ENCODE measurements at regions not wholly inside any gene's neighbourhood (a gene's known extent, or its start where the extent isn't known, plus 50 kb on each side); places are given as distances from the start of the nearest gene placed in this dataset.

- DNase-seq (ENCODE audit: low read depth, low spot score): no peak
- in situ Hi-C loops (cut with HindIII; ENCODE audit: low pct_unique_long_range_greater_than_20kb, low sequenced_read_pairs): no loop called here
Measured at GRCh38 chr4:162705130-162705803, 461.4 kb downstream of the NAF1 start.

DNA sequence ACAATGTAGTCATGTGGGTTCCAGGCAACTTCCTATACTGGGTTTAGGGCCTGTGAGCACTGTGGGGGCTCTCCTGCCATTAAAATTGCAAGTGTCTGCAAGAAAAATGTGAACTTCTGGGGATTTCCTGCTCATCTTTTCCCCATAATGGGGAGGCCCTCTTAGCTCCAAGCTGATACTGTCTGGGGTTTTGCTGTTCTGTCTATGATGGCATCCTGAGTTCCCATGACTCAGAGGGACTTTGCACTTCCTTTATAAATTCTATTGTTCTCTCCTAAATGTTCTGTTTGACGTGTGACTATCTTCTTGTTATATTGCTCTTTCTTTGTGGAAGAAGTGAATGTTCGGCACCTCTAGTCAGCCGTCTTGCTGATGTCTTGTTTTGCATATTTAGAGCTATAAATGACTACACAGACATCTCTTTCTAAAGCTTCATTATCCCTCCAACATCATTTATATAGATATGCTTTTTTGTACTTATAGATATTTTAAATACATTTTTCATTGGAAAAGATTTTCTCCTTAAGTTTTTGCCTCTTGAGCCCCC, 465.8 kb downstream of the NAF1 start:
- in situ Hi-C loops (cut with HindIII; ENCODE audit: low pct_unique_long_range_greater_than_20kb, low sequenced_read_pairs): no loop called here
- DNase-seq (ENCODE audit: low read depth, low spot score): no peak

- no peak for DNase-seq (ENCODE audit: low read depth, low spot score)
- in situ Hi-C loops (cut with HindIII; ENCODE audit: low pct_unique_long_range_greater_than_20kb, low sequenced_read_pairs): no loop called here
Measured at GRCh38 chr4:162700358-162700757, 466.3 kb downstream of the NAF1 start.

DNA sequence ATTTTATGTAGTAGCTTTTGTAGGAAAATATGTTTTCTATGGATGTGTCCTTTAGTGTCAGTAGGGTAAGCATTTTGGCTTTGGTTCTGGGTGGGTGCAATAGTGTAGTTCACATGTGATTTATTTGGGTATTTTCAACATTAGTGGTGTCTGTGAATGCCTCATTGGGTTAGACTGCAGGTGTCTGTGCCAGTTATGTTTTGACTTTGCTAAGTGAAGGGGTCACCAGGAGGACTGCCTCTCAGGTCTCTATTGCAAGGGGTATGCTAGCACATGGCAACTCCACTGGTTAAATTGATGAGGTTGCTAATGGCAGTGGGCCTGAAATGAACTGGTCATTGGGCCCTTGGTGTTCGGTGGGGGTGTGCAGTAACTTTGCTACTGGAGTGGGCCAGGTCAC, 467.1 kb downstream of the NAF1 start:
- DNase-seq (ENCODE audit: low read depth, low spot score): no peak
- in situ Hi-C loops (cut with HindIII; ENCODE audit: low pct_unique_long_range_greater_than_20kb, low sequenced_read_pairs): no loop called here

DNA sequence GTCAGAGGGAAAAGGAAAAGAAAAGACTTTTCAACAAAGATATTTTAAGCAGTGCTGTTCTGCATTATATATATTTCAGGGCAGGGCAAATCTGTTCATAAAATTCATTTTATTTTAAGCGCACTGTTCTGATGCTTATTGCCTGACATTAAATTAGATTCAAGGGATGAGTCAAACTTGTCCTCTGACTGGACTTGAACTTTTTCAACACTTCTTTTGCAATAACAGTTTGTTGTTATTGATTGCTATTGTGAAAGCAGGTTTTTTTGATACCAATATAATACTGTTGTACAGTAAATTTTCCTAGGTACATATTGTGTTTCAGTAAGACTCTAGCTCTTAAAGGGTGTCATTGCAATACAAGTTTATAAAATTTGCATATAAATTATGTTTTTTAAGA, 481.3 kb downstream of the NAF1 start:
- in situ Hi-C loops (cut with HindIII; ENCODE audit: low pct_unique_long_range_greater_than_20kb, low sequenced_read_pairs): no loop called here
- no peak for DNase-seq (ENCODE audit: low read depth, low spot score)

- no peak for DNase-seq (ENCODE audit: low read depth, low spot score)
- in situ Hi-C loops (cut with HindIII; ENCODE audit: low pct_unique_long_range_greater_than_20kb, low sequenced_read_pairs): no loop called here
Measured at GRCh38 chr4:162684998-162685397, 481.7 kb downstream of the NAF1 start.

DNA sequence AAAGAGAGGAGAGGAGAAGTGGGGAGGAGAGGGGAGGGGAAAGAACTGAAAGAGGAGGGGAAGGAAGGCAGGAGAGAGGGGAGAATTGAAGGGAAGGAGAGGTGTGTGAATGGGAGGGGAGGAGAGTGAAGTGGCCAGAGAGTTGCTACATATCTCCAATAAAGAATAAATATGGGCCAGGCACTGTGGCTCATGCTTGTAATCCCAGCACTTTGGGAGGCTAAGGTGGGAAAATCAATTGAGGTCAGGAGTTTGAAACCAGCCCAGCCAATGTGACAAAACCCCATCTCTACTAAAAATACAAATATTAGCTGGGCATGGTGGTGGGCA, 482.4 kb downstream of the NAF1 start:
- DNase-seq (ENCODE audit: low read depth, low spot score): no peak
- in situ Hi-C loops (cut with HindIII; ENCODE audit: low pct_unique_long_range_greater_than_20kb, low sequenced_read_pairs): no loop called here

- DNase-seq (ENCODE audit: low read depth, low spot score): no peak
- in situ Hi-C loops (cut with HindIII; ENCODE audit: low pct_unique_long_range_greater_than_20kb, low sequenced_read_pairs): no loop called here
Measured at GRCh38 chr4:162683659-162684370, 482.9 kb downstream of the NAF1 start.

DNA sequence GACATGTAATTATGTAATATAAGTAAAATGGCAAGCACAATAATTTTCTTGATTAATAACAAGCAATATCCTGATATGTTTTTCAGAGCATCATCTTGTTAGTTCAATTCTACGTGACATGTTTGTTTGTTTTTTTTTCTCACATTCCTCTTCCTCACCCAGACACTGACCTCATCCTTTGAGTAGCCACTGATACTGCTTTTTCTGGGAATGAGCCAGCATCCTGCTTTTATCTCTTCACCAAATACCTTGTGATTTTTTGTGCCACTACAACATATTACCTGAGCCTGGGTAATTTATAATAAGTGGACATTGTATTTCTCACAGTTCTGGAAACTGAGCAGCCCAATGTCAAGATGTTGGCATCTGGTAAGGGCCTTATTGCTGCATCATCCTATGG, 484.0 kb downstream of the NAF1 start:
- DNase-seq (ENCODE audit: low read depth, low spot score): no peak
- in situ Hi-C loops (cut with HindIII; ENCODE audit: low pct_unique_long_range_greater_than_20kb, low sequenced_read_pairs): no loop called here

DNA sequence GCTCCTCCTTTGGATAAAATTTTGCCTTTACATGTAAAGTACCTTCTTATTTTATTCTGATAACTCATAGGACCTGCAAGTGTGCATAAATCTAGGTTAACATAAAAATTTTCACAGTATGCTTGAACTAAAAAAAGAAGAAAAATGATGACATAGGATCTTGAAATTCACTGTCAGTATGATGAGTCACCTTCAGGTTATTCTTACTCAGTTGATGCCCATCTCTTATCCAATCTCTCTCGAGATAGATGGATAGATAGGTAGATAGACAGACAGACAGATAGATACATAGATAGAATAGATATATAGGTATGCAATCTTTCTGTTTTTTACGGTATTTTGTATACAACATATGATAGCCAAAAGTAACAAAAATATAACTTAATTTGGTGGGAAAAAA, 485.5 kb downstream of the NAF1 start:
- in situ Hi-C loops (cut with HindIII; ENCODE audit: low pct_unique_long_range_greater_than_20kb, low sequenced_read_pairs): no loop called here
- DNase-seq (ENCODE audit: low read depth, low spot score): no peak

- in situ Hi-C loops (cut with HindIII; ENCODE audit: low pct_unique_long_range_greater_than_20kb, low sequenced_read_pairs): no loop called here
- DNase-seq (ENCODE audit: low read depth, low spot score): no peak
Measured at GRCh38 chr4:162675661-162676060, 491.0 kb downstream of the NAF1 start.

DNA sequence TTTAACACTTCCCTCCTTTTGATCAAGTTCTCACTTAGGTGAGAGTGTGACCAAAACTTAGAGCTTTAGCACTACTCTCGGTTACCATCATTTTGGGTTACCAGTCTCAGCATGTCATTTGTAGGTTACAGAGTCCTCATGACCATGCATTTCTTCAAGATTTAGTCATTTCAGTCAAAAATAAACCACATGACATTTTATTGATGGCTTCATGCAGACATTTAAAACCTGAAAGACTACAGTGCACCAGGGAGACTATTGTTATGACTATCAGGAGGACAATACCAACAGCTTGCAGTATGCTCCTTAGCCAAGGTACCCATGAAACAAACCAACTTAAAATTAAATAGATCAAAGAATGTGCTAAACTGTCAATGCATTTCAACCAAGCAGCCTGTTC, 498.1 kb upstream of the FSTL5 start:
- in situ Hi-C loops (cut with HindIII; ENCODE audit: low pct_unique_long_range_greater_than_20kb, low sequenced_read_pairs): no loop called here

DNA sequence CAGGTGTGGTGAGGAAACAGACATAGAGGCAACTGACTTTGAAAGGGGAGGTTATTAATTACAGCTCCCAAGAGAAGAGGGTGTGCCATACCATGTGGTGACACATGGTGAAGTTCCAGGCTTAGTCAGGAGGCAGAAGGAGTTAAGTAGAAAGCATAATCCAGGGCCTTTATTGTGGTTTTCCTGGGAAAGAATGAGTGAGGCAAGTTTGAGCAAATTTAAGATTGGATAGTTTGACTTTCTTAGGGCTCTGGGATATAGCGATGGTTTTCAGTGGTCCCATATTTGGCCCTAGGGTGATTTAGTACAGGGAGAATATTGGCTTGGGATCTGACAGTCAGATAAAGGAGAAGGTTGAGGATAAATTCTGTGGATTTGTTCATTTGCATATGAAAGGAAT, 495.9 kb upstream of the FSTL5 start:
- DNase-seq (ENCODE audit: low read depth, low spot score): no peak
- in situ Hi-C loops (cut with HindIII; ENCODE audit: low pct_unique_long_range_greater_than_20kb, low sequenced_read_pairs): no loop called here

More for the DNA sequence above, 498.1 kb upstream of the FSTL5 start:
- no peak for DNase-seq (ENCODE audit: low read depth, low spot score)

DNA sequence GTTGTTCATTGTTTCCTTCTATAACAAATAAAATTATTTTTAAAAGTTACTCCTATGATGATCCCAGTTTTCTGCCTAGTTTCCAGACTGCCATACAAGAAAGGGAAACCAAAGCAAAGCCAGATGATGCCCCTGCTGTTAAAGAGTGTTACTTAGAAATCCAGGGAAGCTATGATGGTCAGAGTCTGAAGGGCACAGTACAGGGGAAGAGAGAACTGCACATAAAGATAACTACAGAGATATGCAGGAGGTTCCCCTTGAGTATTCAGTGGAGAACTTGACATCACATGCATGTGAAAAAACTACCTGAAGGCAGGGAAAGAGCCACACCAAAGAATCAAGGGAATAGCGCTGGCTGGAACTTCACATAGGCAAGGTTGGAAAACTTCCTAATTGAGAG, 494.2 kb upstream of the FSTL5 start:
- in situ Hi-C loops (cut with HindIII; ENCODE audit: low pct_unique_long_range_greater_than_20kb, low sequenced_read_pairs): no loop called here
- DNase-seq (ENCODE audit: low read depth, low spot score): no peak

- no peak for DNase-seq (ENCODE audit: low read depth, low spot score)
- in situ Hi-C loops (cut with HindIII; ENCODE audit: low pct_unique_long_range_greater_than_20kb, low sequenced_read_pairs): no loop called here
Measured at GRCh38 chr4:162650166-162650565, 486.4 kb upstream of the FSTL5 start.

DNA sequence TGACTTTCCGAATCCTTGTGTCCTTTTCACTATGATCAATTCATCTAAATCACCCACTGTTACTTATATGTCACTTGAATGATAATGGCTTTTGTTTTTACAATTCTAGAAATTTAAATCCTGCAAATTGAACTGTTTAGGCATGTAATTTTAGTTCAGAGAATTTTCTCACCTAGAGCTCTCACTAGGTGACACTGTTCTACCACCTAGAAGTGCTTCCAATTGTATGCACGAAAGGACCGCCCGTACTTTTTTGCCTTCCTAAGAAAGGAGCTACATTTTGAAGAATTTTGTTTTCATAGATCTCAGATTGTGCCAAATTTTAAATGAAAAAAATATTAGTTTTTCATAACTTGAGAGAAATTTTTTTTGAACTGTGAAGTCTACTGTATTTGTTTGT, 481.6 kb upstream of the FSTL5 start:
- in situ Hi-C loops (cut with HindIII; ENCODE audit: low pct_unique_long_range_greater_than_20kb, low sequenced_read_pairs): no loop called here
- no peak for DNase-seq (ENCODE audit: low read depth, low spot score)

DNA sequence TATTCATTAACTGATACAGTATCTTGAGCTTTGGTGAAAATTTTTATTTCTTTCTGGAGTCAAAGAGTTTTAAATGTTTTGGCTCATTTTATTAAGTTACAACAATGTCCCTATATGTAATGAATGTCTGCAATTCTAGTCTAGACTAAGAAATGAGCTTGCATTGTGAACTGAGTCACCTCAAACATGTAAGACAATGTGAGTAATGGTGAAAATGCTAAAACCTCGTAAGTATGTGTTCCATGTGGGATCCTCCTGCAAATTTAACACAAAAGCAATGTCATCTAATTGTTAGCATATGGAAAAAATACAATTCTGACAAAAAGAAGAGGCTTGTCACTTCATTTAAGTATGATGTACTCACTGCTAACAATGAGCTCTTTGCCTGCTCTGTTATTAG, 480.5 kb upstream of the FSTL5 start:
- in situ Hi-C loops (cut with HindIII; ENCODE audit: low pct_unique_long_range_greater_than_20kb, low sequenced_read_pairs): no loop called here
- DNase-seq (ENCODE audit: low read depth, low spot score): no peak

DNA sequence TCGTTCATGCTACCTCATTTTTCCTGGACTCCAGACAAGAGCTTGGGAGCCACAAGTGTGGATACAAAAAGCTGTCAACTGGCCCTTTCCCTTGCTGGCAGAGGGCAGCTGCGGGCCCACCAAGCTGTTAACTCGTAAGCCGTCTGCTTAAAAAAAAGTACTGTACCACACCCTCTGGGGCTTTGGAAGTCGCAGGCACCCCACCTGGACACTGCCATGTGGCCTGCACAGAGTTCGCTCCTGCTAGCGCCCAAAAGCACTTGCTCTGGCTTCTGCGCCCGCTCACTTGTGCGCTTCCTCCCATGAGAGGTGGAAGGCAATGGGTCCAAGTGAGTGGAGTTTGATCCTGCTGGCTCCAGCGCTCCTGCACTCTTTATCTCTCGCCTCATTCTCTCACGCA, 476.4 kb upstream of the FSTL5 start:
- in situ Hi-C loops (cut with HindIII; ENCODE audit: low pct_unique_long_range_greater_than_20kb, low sequenced_read_pairs): no loop called here
- DNase-seq (ENCODE audit: low read depth, low spot score): no peak

- in situ Hi-C loops (cut with HindIII; ENCODE audit: low pct_unique_long_range_greater_than_20kb, low sequenced_read_pairs): no loop called here
Measured at GRCh38 chr4:162634390-162634789, 470.6 kb upstream of the FSTL5 start.

More at GRCh38 chr4:162634390-162634789, 470.6 kb upstream of the FSTL5 start:
- DNase-seq (ENCODE audit: low read depth, low spot score): no peak
